ENCODE measurements at regions not wholly inside any gene's neighbourhood (a gene's known extent, or its start where the extent isn't known, plus 50 kb on each side); places are given as distances from the start of the nearest gene placed in this dataset.

DNA sequence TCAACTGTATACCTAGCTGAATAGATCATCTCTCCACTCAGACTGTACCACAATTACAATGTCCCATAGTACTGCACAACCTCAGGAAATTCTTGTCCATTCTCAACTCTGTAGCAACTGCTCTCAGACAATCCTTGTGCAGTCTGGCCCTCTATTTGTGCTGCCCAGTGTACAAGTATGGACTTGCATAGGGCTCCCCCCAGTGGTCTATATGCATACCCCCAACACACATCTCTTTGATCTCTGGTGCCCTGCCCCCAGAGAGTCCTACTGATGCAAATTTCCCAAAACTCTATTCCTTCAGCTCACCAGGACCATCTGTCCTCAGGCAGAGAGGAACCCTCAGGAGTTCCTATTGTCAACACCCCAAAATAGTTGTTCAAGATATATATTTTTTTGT is 205.3 kb downstream of the SLCO4C1 start (continued):
- TF ChIP-seq PATZ1 (CRISPR knock-in tag; IDR thresholded peaks at IDR 0.05; ENCODE audit: borderline replicate concordance): no peak
- TF ChIP-seq ZC3H10 (CRISPR knock-in tag; IDR thresholded peaks at IDR 0.05): no peak
- TF ChIP-seq TOX (CRISPR knock-in tag; IDR thresholded peaks at IDR 0.05; ENCODE audit: borderline replicate concordance): no peak
- TF ChIP-seq ZFP3 (CRISPR knock-in tag; IDR thresholded peaks at IDR 0.05): no peak

- no peak for TF ChIP-seq ARNTL (CRISPR knock-in tag; IDR thresholded peaks at IDR 0.05; ENCODE audit: borderline replicate concordance, low read depth)
- TF ChIP-seq TOX (CRISPR knock-in tag; IDR thresholded peaks at IDR 0.05; ENCODE audit: borderline replicate concordance): no peak
- ATAC-seq: no peak
Observed at GRCh38 chr5:102089883-102090282, 206.2 kb downstream of the SLCO4C1 start.

GRCh38 chr5:102087906-102088305 is 208.2 kb downstream of the SLCO4C1 start:
- TF ChIP-seq, protein P1, sequence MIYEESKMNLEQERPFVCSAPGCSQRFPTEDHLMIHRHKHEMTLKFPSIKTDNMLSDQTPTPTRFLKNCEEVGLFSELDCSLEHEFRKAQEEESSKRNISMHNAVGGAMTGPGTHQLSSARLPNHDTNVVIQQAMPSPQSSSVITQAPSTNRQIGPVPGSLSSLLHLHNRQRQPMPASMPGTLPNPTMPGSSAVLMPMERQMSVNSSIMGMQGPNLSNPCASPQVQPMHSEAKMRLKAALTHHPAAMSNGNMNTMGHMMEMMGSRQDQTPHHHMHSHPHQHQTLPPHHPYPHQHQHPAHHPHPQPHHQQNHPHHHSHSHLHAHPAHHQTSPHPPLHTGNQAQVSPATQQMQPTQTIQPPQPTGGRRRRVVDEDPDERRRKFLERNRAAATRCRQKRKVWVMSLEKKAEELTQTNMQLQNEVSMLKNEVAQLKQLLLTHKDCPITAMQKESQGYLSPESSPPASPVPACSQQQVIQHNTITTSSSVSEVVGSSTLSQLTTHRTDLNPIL (CRISPR knock-in tag; IDR thresholded peaks at IDR 0.05; ENCODE audit: low read depth): no peak
- no peak for ATAC-seq

DNA sequence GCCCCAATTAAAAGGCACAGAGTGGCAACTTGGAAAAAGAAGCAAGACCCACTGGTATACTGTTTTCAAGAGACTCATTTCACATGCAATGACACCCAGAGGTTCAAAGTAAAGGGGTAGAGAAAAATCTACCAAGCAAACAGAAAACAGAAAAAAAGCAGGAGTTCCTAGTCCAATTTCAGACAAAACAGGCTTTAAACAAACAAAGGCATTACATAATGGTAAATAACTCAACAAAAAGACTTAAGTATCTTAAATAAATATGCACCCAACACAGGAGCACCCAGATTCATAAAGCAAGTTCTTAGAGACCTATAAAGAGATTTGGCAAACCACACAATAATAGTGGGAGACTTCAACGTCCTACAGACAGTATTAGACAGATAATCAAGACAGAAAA is 215.8 kb downstream of the SLCO4C1 start:
- no peak for ATAC-seq
- TF ChIP-seq PPARA (CRISPR knock-in tag; IDR thresholded peaks at IDR 0.05; ENCODE audit: borderline replicate concordance) (no peak), PATZ1 (CRISPR knock-in tag; IDR thresholded peaks at IDR 0.05; ENCODE audit: borderline replicate concordance) (no peak), CSRNP3 (CRISPR knock-in tag; IDR thresholded peaks at IDR 0.05) (no peak), ZNF8 (CRISPR knock-in tag; IDR thresholded peaks at IDR 0.05) (no peak), CSDC2 (CRISPR knock-in tag; IDR thresholded peaks at IDR 0.05) (no peak), ZNF70 (CRISPR knock-in tag; IDR thresholded peaks at IDR 0.05) (no peak), ZC3H10 (CRISPR knock-in tag; IDR thresholded peaks at IDR 0.05) (no peak), ZNF565 (CRISPR knock-in tag; conservative IDR thresholded peaks at IDR 0.05; ENCODE audit: low read depth) (no peak), POU6F1 (CRISPR knock-in tag; IDR thresholded peaks at IDR 0.05; ENCODE audit: borderline replicate concordance, low read depth) (no peak), ISL1 (CRISPR knock-in tag; IDR thresholded peaks at IDR 0.05) (no peak), ZFP30 (CRISPR knock-in tag; IDR thresholded peaks at IDR 0.05) (no peak), SNAI2 (CRISPR knock-in tag; IDR thresholded peaks at IDR 0.05) (no peak)
- TF ChIP-seq, protein P2, sequence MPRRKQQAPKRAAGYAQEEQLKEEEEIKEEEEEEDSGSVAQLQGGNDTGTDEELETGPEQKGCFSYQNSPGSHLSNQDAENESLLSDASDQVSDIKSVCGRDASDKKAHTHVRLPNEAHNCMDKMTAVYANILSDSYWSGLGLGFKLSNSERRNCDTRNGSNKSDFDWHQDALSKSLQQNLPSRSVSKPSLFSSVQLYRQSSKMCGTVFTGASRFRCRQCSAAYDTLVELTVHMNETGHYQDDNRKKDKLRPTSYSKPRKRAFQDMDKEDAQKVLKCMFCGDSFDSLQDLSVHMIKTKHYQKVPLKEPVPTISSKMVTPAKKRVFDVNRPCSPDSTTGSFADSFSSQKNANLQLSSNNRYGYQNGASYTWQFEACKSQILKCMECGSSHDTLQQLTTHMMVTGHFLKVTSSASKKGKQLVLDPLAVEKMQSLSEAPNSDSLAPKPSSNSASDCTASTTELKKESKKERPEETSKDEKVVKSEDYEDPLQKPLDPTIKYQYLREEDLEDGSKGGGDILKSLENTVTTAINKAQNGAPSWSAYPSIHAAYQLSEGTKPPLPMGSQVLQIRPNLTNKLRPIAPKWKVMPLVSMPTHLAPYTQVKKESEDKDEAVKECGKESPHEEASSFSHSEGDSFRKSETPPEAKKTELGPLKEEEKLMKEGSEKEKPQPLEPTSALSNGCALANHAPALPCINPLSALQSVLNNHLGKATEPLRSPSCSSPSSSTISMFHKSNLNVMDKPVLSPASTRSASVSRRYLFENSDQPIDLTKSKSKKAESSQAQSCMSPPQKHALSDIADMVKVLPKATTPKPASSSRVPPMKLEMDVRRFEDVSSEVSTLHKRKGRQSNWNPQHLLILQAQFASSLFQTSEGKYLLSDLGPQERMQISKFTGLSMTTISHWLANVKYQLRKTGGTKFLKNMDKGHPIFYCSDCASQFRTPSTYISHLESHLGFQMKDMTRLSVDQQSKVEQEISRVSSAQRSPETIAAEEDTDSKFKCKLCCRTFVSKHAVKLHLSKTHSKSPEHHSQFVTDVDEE (CRISPR knock-in tag; IDR thresholded peaks at IDR 0.05): no peak
